T follicular helper cell (primary cell): ENCODE measurements at regions not wholly inside any gene's neighbourhood (a gene's known extent, or its start where the extent isn't known, plus 50 kb on each side); places are given as distances from the start of the nearest gene placed in this dataset.
"Not testable (repeated sequence)": the region's sequence is repeated elsewhere in the genome, so short reads cannot be mapped to it uniquely, and the experiment has no call there.

Experiments
- DNase-seq: peaks from one replicate; pipeline ENCODE4 v3.0.0-alpha.2; 2020; ENCODE audit warnings: low read depth

DNA sequence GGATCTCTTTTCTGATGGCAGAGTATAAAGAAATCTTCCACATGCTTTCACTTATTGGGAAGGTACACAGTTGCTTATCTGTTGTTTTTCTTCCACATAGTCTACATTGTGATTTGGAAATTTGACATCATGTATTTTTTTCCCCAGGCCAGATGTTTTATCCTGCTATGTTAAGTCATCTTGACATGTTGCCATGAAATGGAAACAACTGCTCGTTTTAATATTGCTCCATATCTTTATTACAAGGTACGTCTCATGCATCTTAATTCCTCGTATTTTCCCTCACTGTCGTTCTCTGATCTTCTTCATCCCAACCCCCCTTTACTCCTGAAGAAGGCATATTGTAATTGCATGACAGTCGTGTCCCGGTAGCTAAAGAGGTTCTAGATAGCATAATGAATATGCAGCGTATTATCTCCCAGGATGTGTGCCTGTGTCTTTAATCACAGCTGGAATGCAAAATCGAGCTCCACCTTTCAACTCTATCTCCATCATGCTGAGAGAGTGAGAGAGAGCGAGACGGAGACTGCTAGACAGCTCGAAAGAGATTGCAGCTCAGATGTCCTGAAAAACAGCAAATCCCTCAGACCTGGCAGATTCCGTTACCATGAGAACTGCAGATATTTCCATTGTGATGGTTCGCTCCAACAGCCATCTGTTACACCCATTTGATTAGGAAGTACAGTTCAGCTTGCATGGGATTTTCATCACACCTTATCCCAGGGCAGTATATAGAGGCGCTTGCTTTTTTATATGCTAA, 281.7 kb downstream of the TMEM38B start:
- DNase-seq, result no peak

- DNase-seq, result no peak
Measured at GRCh38 chr9:105978336-105978735, 284.0 kb downstream of the TMEM38B start.

DNA sequence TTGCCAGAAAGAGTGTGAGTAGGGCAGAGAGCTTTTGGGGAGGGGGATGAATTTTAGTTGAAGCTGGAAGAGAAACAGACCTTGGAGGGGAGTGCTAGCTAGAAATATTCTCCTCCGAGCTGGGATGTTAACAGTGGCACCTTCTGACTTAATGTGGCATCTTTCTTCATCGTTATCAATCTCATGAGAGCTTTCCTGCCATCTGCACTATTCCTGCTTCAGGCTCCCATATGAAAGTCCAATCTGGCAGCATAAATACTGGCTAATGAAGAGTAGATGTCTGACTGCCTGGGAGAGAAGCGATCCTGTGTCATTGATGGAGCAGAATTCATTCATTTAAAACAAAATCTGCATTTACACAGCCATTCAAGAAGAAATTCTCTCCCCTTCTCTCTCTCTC, 284.5 kb downstream of the TMEM38B start:
- DNase-seq, result no peak

GRCh38 chr9:105979290-105979689, 284.9 kb downstream of the TMEM38B start:
- DNase-seq, result no peak

DNA sequence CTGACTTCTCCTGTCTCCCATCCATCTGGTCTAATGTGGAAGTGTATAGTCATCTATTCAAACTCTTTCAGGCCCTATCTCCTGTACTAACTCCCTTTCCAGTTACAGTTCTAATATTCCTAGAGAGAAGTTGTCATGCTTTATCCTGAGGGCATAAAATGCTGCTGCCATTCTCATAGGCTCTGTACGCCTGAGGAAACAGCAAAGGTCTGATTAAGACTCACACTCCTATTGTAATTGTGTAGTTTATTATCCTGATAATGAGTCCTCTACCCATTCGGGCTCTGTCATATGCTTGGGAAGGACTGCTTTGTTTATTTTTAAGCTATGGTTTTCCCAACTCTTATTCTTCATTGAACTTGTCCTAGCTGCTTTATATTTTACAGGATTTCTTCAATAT, 290.4 kb downstream of the TMEM38B start:
- no peak for DNase-seq

DNA sequence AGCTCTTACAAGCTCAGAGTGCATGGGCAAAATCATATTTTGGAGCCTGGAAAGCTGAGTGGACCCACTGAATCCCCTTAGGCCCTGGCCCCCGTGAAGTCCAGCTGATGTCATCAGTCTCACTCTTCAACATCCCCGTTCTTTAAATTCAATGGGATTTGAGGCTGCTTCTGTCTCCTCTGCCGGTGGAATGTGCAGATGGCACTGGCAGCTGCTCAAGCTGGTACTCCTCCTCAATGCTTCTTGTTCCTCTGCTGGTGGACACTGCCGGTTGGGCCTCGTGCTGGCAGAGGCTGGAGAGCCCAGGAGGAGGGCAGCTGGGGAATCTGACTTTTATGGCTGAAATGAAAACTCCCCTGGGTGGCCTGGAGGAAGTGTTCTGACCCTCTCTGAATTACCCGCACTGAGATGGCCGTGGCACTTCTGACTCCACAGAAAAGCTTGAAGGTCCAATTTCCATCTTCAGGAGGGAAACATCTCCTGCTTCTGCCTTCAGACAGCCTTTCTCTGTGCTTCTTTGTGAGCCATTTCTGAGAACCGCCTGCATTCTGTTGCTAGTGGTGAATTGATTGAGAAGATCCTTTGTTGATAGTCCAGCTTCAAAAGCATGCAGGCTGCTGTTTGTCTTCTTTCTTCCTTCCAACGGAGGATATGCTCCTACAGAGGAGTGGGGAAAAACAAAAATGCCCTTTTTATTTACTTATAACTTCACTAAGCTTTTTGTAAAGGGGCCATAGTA, 298.9 kb downstream of the TMEM38B start:
- DNase-seq, result no peak

- no peak for DNase-seq
Measured at GRCh38 chr9:105993921-105994715, 299.8 kb downstream of the TMEM38B start.

GRCh38 chr9:105994970-105995369, 300.6 kb downstream of the TMEM38B start:
- DNase-seq, result no peak

DNA sequence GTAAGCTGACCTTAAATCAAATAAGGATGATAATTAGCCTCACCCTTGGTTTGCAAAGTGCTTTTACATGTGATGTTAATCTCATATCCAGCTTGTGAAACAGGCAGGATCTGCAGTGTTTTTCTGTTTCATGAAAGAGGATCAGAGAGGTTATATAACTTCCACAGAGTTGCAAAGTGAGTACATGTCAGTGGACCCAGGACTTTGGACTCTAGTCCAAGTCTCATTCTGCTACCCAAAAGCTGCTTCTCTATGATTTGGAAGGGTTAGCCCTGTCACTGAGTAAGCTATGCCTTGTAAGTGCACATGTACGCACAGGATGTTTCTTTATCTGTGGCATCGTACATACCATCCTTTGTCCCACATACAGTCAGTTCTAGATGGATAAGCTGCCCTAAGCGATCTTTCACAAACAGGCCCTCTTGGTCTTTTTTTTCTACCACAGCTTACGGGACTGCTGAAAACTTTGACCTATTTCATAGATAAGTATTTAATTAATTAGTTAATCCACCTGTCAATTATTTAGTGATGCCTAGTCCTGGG, 322.9 kb downstream of the TMEM38B start:
- DNase-seq, result no peak

DNA sequence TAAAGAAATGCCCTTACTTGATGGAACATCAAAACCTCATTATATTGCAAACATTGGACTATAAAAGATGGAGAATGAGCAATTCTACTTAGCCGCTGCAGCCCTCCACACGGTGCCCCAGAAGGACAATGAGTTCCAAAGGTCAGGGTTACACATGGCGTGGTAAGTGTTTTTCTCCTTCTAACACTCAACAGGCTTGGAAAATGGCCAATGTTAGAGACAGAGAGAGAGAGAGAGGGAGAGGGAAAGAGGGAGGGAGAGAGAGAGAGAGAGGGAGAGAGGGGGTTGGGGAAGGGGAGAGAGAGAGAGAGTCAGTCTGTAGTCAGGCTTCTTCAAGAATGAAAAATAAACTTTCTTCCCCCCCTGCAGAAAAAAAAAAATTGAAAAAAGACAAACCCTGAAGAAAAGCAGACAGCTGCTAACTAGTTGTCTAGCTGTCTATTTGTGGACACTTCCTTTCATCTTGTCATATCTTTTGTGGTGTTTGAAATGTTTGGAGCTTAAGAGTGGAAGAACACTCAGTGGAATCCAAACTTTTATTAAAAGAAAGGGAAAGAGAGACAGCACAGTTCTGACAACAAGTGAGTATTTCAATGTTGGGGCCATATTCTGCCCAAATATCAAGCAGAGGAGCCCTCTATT, 324.8 kb downstream of the TMEM38B start:
- DNase-seq, result no peak

DNA sequence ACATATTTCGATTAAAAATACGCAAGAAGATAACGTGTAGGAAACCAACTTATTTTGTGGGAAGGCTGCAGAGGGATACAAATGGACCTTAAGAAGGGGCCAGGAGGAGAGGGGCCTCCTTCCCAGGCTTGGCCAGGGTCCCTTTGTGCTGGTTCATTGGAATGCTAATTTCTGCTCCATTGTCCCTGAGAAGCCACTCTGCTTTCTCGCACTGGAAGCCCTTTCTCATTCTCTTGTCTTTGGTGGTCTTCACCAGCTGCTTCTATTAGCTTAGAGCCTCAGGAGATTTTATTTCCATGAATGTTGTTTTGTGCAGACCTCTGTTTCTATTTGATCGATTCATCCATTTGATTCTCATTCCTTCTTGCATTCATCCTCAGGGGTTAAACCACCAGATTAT, 325.4 kb downstream of the TMEM38B start:
- DNase-seq, result no peak

- DNase-seq, result no peak
Measured at GRCh38 chr9:106020186-106020585, 325.8 kb downstream of the TMEM38B start.

GRCh38 chr9:106023455-106023854, 329.1 kb downstream of the TMEM38B start:
- no peak for DNase-seq

GRCh38 chr9:106025453-106025852, 331.1 kb downstream of the TMEM38B start:
- DNase-seq, result no peak

DNA sequence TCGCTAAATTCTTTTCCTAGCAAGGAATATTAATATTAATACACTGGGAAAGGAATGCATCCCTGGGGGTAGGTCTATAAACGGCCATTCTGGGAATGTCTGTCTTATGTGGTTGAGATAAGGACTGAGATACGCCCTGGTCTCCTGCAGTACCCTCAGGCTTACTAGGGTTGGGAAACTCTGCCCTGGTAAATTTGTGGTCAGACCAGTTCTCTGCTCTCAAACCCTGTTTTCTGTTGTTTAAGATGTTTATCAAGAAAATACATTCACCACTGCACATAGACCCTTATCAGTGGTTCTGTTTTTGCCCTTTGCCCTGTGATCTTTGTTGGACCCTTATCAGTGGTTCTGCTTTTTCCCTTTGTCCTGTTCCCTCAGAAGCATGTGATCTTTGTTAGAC, 335.8 kb downstream of the TMEM38B start:
- not testable (repeated sequence) for DNase-seq

GRCh38 chr9:106032978-106033377, 338.6 kb downstream of the TMEM38B start:
- DNase-seq, result no peak

DNA sequence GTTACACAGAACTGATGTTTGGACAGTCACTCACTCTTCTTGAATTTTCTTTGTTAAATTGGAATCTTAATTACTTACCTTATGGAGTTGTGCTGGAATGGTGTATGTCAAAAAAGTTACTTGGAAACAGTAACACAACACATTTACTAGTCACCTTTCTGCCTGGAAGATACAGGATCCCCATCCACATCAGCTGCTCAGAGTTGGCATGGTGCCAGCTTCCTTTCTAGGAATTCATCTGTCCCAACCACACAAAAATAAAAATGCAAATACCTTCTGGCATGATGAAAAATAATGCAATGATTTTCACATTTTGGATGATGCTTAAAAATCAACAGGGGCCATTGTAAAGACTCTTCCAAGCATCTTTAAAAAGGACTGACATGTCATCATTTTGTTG, 341.5 kb downstream of the TMEM38B start:
- no peak for DNase-seq

- DNase-seq, result no peak
Measured at GRCh38 chr9:106038266-106039001, 344.1 kb downstream of the TMEM38B start.

GRCh38 chr9:106039151-106039935, 345.0 kb downstream of the TMEM38B start:
- no peak for DNase-seq

DNA sequence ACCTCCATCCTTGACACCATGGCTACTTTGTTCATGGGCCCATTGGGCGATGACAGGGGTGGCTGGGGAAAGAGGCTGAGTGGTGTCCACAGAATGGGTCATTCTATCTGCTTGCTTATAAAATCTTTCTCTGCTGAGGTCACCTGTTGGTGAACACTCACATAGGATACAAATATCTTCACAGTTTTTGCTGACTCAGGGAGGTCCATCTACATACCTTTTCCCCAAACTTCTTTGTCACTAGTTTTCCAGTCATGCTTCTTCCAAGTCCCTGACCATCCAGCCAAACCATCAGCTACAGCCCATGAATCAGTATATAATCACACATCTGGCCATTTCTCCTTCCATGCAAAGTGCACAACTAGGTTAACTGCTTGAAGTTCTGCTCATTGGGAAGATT, 347.6 kb downstream of the TMEM38B start:
- DNase-seq, result not testable (repeated sequence)
